Fibroblast of lung (primary cell): ENCODE measurements at regions not wholly inside any gene's neighbourhood (a gene's known extent, or its start where the extent isn't known, plus 50 kb on each side); places are given as distances from the start of the nearest gene placed in this dataset.

ENCODE experiments used
- DNase-seq, 2 donors: peaks; one replicate each; pipeline versions ENCODE4 v3.0.0 to v3.0.0-alpha.2; 2010; ENCODE audit warnings: low read depth in 2 of 2
- H2AFZ ChIP-seq: 2 replicates; pipeline ENCODE4 v1.5.1; 2012; ENCODE audit warnings: low read length, control low read depth, inconsistent platforms
- H3K27ac ChIP-seq: 2 replicates; pipeline ENCODE4 v1.5.1; 2011; ENCODE audit warnings: low read length, control low read depth; ENCODE audit not compliant: insufficient read depth
- H3K27me3 ChIP-seq: 2 replicates; pipeline ENCODE4 v1.5.1; 2011; ENCODE audit warnings: mild to moderate bottlenecking, low read length; ENCODE audit not compliant: control insufficient read depth, insufficient read depth
- H3K36me3 ChIP-seq: 2 replicates; pipeline ENCODE4 v1.5.1; 2011; ENCODE audit warnings: low read length; ENCODE audit not compliant: control insufficient read depth, insufficient read depth
- H3K4me1 ChIP-seq: 2 replicates; pipeline ENCODE4 v1.5.1; 2011; ENCODE audit warnings: low read length; ENCODE audit not compliant: control insufficient read depth, insufficient read depth; ENCODE audit errors: extremely low read depth
- H3K4me2 ChIP-seq: 2 replicates; pipeline ENCODE4 v1.5.1; 2011; ENCODE audit warnings: low read length, control low read depth; ENCODE audit not compliant: insufficient read depth; ENCODE audit errors: extremely low read depth
- H3K4me3 ChIP-seq, 4 experiments: fragments of 200-600 bp in 1 of 4; sonication (generic) in 1 of 4; replicated peaks in 1 of 4; 2 replicates each; pipeline ENCODE4 v1.5.1; 2011 to 2016; ENCODE audit warnings: low read length in 4 of 4, low read depth in 3 of 4, mild to moderate bottlenecking in 3 of 4, control low read depth in 2 of 4, inconsistent platforms in 1 of 4, mixed read lengths in 1 of 4; ENCODE audit not compliant: insufficient read depth in 1 of 4; ENCODE audit errors: control extremely low read depth in 1 of 4
- H3K79me2 ChIP-seq: 2 replicates; pipeline ENCODE4 v1.5.1; 2012; ENCODE audit warnings: mild to moderate bottlenecking, low read length, inconsistent platforms; ENCODE audit not compliant: control insufficient read depth, insufficient read depth
- H3K9ac ChIP-seq: 2 replicates; pipeline ENCODE4 v1.5.1; 2011; ENCODE audit warnings: mild to moderate bottlenecking, low read length, control low read depth; ENCODE audit not compliant: insufficient read depth
- H3K9me3 ChIP-seq: 2 replicates; pipeline ENCODE4 v1.5.1; 2012; ENCODE audit warnings: low read depth, low read length; ENCODE audit not compliant: control insufficient read depth, insufficient read depth
- H4K20me1 ChIP-seq: 2 replicates; pipeline ENCODE4 v1.5.1; 2011; ENCODE audit warnings: low read length; ENCODE audit not compliant: control insufficient read depth, insufficient read depth; ENCODE audit errors: extremely low read depth
- CTCF ChIP-seq, 2 donors: IDR thresholded peaks in 1 of 2; conservative IDR thresholded peaks in 1 of 2; 1 replicate in 1 of 2; 2 replicates in 1 of 2; pipeline ENCODE4 v1.5.1; 2011 to 2012; ENCODE audit warnings: low read length in 2 of 2, control low read depth in 1 of 2, inconsistent platforms in 1 of 2, low read depth in 1 of 2, mild to moderate bottlenecking in 1 of 2
- EZH2 ChIP-seq: IDR thresholded peaks from 2 replicates; pipeline ENCODE4 v1.5.1; 2012; ENCODE audit warnings: low read length, control low read depth, mild to moderate bottlenecking; ENCODE audit errors: missing control alignments

- H3K9ac ChIP-seq = no peak overlapping the region
- no peak overlapping the region for H3K27ac ChIP-seq
- no peaks in the 10 kb centered on the region for H4K20me1 ChIP-seq
- no peak overlapping the region for H3K4me2 ChIP-seq
- no peaks in the 10 kb centered on the region for H3K27me3 ChIP-seq
- no peak overlapping the region for H3K4me3 ChIP-seq
- no peaks in the 10 kb centered on the region for H3K4me1 ChIP-seq
- H2AFZ ChIP-seq = no peak overlapping the region
- no peak for DNase-seq
- no peaks in the 10 kb centered on the region for H3K79me2 ChIP-seq
- no peaks in the 10 kb centered on the region for H3K36me3 ChIP-seq
- TF ChIP-seq CTCF (conservative IDR thresholded peaks at IDR 0.05 in 1 of 2, IDR thresholded peaks at IDR 0.05 in 1 of 2; ENCODE audit: low read depth in 1 of 2, low read length in 2 of 2) (no peak), EZH2 (no peak)
- H3K9me3 ChIP-seq = no peaks in the 10 kb centered on the region
These were observed 273.3 kb upstream of the ADAMTS16 start for GRCh38 chr5:4866817-4867216.

GRCh38 chr5:4868140-4868735, 271.9 kb upstream of the ADAMTS16 start:
- H3K4me2 ChIP-seq = no peak overlapping the region

DNA sequence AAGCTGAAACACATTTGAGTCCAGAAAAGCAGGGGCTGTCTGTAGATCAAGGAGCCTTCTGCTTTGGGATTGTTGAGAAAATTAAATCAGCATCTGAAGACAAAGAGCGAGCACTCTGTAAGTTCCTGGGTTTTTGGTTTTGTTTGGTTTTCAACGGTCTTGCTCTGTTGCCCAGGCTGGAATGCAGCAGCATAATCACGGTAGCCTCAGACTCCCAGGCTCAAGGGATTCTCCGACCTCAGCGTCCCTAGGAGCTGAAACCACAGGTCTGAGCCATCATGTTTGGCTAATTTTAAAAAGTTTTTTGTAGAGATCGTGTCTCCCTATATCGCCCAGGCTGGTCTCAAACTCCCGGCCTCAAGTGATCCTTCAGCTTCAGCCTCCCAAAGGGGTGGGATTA, 266.5 kb upstream of the ADAMTS16 start:
- Histone ChIP-seq H3K4me2 (no peak overlapping the region), H2AFZ (no peak overlapping the region), H3K27me3 (no peaks in the 10 kb centered on the region), H3K4me3 (no peak overlapping the region), H4K20me1 (no peaks in the 10 kb centered on the region), H3K36me3 (no peaks in the 10 kb centered on the region), H3K79me2 (no peaks in the 10 kb centered on the region), H3K9ac (no peak overlapping the region), H3K4me1 (no peaks in the 10 kb centered on the region), H3K9me3 (no peaks in the 10 kb centered on the region), H3K27ac (no peak overlapping the region)
- TF ChIP-seq EZH2 (no peak), CTCF (conservative IDR thresholded peaks at IDR 0.05 in 1 of 2, IDR thresholded peaks at IDR 0.05 in 1 of 2; ENCODE audit: low read depth in 1 of 2, low read length in 2 of 2) (no peak)
- no peak for DNase-seq

More at GRCh38 chr5:4868140-4868735, 271.9 kb upstream of the ADAMTS16 start:
- TF ChIP-seq CTCF (conservative IDR thresholded peaks at IDR 0.05 in 1 of 2, IDR thresholded peaks at IDR 0.05 in 1 of 2; ENCODE audit: low read depth in 1 of 2, low read length in 2 of 2) (peak; percentile 59 to 62), EZH2 (no peak)
- H4K20me1 ChIP-seq = no peaks in the 10 kb centered on the region
- H3K4me3 ChIP-seq = no peak overlapping the region
- peak in 1 of 2 donors; percentile 25 for DNase-seq
- no peak overlapping the region for H3K9ac ChIP-seq
- H3K27ac ChIP-seq = no peak overlapping the region
- H3K4me1 ChIP-seq = no peaks in the 10 kb centered on the region
- no peaks in the 10 kb centered on the region for H3K9me3 ChIP-seq
- no peak overlapping the region for H2AFZ ChIP-seq
- H3K27me3 ChIP-seq = no peaks in the 10 kb centered on the region
- H3K36me3 ChIP-seq = no peaks in the 10 kb centered on the region
- no peaks in the 10 kb centered on the region for H3K79me2 ChIP-seq
